Neuron (in vitro differentiated cells): ENCODE measurements at regions not wholly inside any gene's neighbourhood (a gene's known extent, or its start where the extent isn't known, plus 50 kb on each side); places are given as distances from the start of the nearest gene placed in this dataset.

ENCODE experiments used
- H2AFZ ChIP-seq: one replicate; pipeline ENCODE4 v1.6.1; 2013; ENCODE audit warnings: low read depth, mild to moderate bottlenecking, inconsistent platforms, low read length, moderate library complexity
- H3K27me3 ChIP-seq: one replicate; pipeline ENCODE4 v1.6.1; 2013; ENCODE audit warnings: low read length; ENCODE audit not compliant: insufficient read depth
- H3K36me3 ChIP-seq: one replicate; pipeline ENCODE4 v1.6.1; 2013; ENCODE audit warnings: low read length; ENCODE audit not compliant: insufficient read depth
- H3K4me1 ChIP-seq: one replicate; pipeline ENCODE4 v1.6.1; 2013; ENCODE audit warnings: low read length; ENCODE audit not compliant: insufficient read depth
- H3K4me3 ChIP-seq: 2 replicates; pipeline ENCODE4 v1.5.1; 2013; ENCODE audit warnings: mild to moderate bottlenecking, low read length, moderate library complexity
- H3K9me3 ChIP-seq: one replicate; pipeline ENCODE4 v1.6.1; 2013; ENCODE audit warnings: low read length

DNA sequence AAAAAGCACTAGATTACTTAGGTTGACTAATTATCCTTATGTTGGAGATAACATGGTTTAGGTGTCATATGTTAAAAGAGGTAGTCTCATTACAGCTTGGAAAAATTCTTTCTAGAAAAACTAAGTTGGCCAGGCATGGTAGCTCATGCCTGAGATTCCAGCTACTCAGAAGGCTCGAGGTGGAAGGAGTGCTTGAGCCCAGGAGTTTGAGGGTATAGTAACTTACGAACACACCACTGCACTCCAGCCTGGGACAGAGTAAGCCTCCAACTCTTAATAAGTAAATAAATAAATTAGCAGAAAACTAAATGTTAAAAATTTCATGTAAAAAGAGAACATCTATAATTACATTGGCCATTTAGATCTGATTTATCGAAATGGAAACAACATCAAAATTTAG lies 177.2 kb downstream of the NR4A2 start:
- no peaks in the 10 kb centered on the region for H3K27me3 ChIP-seq
- H3K4me1 ChIP-seq, result no peaks in the 10 kb centered on the region
- H3K9me3 ChIP-seq, result no peaks in the 10 kb centered on the region
- H2AFZ ChIP-seq, result no peak overlapping the region
- no peaks in the 10 kb centered on the region for H3K36me3 ChIP-seq
- no peak overlapping the region for H3K4me3 ChIP-seq

DNA sequence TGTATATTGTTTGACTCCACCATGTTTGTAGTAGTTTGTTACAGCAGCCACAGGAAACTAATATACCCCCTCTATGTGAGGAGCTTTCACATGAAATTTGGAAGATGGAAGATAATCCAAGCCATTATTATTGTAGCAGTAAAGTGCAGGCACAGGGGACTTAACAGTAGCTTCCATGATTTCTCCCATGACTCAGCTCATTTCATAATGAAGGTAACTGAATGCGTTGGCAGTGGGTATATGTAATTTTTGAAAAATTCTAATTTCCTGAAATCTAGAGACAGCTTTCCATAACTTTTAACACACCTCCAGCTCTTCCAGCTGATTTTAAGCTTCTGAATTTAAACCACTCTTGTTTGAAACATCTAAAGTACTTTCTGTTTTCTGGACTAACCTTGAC lies 181.2 kb downstream of the NR4A2 start:
- H3K4me1 ChIP-seq, result no peaks in the 10 kb centered on the region
- no peaks in the 10 kb centered on the region for H3K36me3 ChIP-seq
- no peaks in the 10 kb centered on the region for H3K27me3 ChIP-seq
- H3K4me3 ChIP-seq, result no peak overlapping the region
- no peak overlapping the region for H2AFZ ChIP-seq
- no peaks in the 10 kb centered on the region for H3K9me3 ChIP-seq

DNA sequence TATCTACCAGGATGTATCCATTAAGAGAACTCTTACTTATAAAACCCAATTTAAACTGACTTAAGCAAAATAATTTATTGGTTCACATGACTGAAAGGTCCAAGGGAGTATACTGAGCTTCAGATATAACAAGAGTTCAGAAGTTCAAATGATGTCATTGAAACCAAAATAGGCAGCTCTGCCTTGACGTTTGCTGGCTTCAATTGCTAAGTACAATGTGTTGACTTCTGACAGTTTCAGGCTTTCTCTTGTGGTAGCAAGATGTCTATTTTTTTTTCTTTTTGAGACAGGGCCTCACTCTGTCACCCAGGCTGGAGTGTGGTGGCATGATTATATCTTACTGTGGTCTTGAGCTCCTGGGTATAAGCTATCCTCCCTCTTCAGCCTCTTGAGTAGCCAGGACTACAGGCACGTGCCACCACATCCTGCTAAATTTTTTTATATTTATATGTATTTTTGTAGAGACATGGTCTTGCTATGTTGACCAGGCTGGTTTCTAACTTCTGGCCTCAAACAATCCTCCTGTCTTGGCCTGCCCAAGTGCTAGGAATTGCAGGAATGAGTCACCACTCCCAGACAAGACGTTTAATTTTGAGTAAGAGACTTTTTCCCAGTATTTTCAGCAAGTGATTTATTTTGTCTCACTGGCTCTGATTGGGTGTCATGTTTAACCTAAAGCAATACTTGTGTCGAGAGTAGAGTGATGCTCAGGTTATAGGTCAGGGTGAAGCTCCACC lies 184.8 kb downstream of the NR4A2 start:
- H3K4me1 ChIP-seq, result no peaks in the 10 kb centered on the region
- no peaks in the 10 kb centered on the region for H3K27me3 ChIP-seq
- H3K9me3 ChIP-seq, result no peaks in the 10 kb centered on the region
- no peaks in the 10 kb centered on the region for H3K36me3 ChIP-seq
- H3K4me3 ChIP-seq, result no peak overlapping the region
- no peak overlapping the region for H2AFZ ChIP-seq

DNA sequence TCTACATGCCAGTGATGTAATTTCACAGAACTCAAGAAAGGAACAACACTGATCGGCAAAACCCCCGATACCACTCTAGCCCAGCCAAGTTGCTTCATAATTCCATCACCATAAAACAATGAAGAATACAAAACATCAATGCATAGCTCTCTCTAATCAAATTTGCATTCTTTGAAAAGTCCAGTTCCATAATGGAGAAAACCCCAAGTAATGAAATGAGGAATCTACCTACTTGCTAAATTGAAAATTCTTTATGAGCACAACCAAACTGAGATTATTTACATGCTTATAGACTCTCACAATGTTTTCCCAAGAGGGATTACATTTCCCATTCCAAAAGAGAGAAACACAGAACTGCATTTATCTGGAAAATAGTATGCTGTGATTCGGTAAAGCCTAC lies 186.5 kb downstream of the NR4A2 start:
- Histone ChIP-seq H2AFZ (no peak overlapping the region), H3K36me3 (no peaks in the 10 kb centered on the region), H3K9me3 (no peaks in the 10 kb centered on the region), H3K4me1 (no peaks in the 10 kb centered on the region), H3K4me3 (no peak overlapping the region), H3K27me3 (no peaks in the 10 kb centered on the region)

DNA sequence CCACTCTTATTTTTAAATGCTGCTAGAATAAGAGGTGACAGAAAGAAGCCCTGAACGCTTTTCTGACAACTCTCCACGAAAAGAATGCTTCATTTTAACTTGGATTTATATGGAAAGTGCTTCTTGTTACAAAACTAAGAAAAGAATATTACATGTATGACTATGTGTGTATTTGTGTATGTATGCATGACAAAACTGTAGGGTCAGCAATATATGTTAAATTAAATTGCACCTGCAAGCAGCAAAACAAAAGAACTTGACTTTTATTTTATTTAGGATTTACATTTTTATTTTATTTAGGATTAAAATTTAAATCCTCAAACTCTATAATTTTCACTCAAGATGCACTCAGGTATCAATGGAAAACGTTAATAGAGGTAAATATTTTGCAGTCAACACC lies 187.1 kb downstream of the NR4A2 start:
- no peaks in the 10 kb centered on the region for H3K9me3 ChIP-seq
- no peaks in the 10 kb centered on the region for H3K27me3 ChIP-seq
- H2AFZ ChIP-seq, result no peak overlapping the region
- H3K4me3 ChIP-seq, result no peak overlapping the region
- no peaks in the 10 kb centered on the region for H3K4me1 ChIP-seq
- no peaks in the 10 kb centered on the region for H3K36me3 ChIP-seq

DNA sequence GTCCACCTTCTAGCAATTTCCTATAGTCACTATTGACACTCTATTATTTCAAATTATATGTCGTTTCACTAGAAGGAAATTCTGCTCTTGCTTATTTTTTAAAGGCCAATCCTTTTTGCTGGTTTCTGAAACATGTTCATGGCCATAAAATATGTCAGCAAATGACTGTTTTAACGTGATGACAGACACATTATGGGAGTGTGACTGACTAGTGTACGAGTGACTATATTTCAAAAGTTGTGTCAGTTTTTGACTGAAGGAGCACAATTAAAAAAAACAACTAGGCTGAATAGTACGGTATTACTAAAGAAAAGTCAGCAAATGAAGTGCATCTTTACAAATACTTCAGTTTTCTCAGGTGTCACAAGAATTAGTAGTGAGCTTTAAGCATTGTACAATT lies 196.0 kb downstream of the NR4A2 start:
- Histone ChIP-seq H3K36me3 (no peaks in the 10 kb centered on the region), H3K4me3 (no peak overlapping the region), H2AFZ (no peak overlapping the region), H3K27me3 (no peaks in the 10 kb centered on the region), H3K9me3 (no peaks in the 10 kb centered on the region), H3K4me1 (no peaks in the 10 kb centered on the region)

DNA sequence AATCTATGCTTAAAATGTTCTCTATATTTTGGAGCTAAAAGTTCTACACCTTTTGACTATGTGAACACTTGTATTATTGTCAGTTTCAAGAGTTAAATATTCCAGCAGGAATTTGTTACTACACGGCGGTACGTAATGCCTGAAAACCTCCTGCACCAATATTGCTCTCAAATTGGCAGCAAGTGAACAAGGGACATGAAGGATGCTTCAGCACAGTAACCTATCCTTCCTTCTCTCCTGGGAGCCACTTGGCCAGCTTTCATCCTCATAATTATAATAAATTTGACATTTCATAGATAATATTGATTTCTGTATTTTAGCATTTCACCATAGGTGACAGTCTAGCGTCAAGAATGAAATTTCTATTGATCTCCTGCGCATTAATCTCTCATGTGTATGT lies 197.6 kb downstream of the NR4A2 start:
- Histone ChIP-seq H3K9me3 (no peaks in the 10 kb centered on the region), H3K4me1 (no peaks in the 10 kb centered on the region), H3K27me3 (no peaks in the 10 kb centered on the region), H2AFZ (no peak overlapping the region), H3K4me3 (no peak overlapping the region), H3K36me3 (no peaks in the 10 kb centered on the region)

DNA sequence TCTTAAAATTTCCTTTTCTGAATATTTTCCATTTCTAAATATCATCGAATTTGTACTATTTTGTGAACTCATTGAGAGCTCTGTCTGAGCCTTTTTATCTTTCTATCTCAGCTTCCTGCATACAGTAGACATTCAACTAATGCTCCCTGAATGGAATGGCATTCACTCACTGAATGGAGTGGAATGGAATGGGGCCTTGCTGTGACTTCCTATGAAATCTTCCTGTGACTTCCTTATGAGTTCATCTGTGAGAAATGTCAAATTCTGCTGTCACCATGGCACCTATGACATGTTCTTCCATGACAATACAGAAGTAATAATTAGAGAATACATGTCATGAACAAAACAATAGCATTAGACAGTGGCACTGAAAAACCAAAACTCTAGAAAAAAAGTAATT lies 199.6 kb downstream of the NR4A2 start:
- Histone ChIP-seq H3K27me3 (no peaks in the 10 kb centered on the region), H3K4me3 (no peak overlapping the region), H3K36me3 (no peaks in the 10 kb centered on the region)

DNA sequence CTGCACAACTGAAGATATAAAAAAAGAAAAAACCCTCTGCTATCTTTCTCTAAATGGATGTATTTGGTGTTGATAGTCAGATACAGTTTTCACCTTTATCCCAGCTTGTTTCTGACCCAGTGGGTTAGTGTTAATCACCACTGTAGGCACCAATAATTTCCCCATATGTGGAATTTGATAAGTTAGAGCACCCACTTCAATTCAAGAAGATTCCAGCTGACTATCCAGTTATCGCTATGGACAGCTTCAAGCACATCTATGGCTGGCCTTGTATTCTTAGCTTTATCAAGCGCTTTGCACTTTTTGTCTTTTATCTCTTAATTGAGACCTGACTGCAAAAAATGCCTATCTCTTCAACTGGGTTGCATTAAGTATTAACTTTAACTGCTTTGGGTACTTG lies 200.4 kb downstream of the NR4A2 start:
- no peaks in the 10 kb centered on the region for H3K36me3 ChIP-seq
- H3K9me3 ChIP-seq, result no peaks in the 10 kb centered on the region
- no peaks in the 10 kb centered on the region for H3K27me3 ChIP-seq
- no peak overlapping the region for H3K4me3 ChIP-seq
- no peaks in the 10 kb centered on the region for H3K4me1 ChIP-seq
- no peak overlapping the region for H2AFZ ChIP-seq

More for the DNA sequence above, 199.6 kb downstream of the NR4A2 start:
- Histone ChIP-seq H3K4me1 (no peaks in the 10 kb centered on the region), H2AFZ (no peak overlapping the region), H3K9me3 (no peaks in the 10 kb centered on the region)

DNA sequence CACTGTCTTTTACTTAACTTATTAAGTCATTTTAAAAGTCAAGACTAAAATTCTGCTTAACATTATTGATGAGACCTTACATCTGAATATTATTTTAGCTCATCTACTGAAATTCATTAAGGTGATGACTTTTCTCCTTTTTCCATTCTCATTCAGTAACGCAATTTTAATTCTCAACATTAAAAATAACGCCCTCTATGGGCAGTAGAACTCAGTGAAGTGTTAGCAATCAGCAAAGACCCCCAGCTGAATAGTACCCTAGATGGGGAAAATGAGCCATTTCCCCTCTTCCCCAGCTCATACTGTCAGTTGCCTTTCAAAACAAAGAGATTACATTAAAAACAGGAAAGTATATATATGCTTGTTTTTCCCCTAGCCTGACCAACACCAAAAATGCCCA lies 203.3 kb downstream of the NR4A2 start:
- Histone ChIP-seq H3K4me3 (no peak overlapping the region), H3K9me3 (no peaks in the 10 kb centered on the region), H3K4me1 (no peaks in the 10 kb centered on the region), H3K36me3 (no peaks in the 10 kb centered on the region), H3K27me3 (no peaks in the 10 kb centered on the region), H2AFZ (no peak overlapping the region)

DNA sequence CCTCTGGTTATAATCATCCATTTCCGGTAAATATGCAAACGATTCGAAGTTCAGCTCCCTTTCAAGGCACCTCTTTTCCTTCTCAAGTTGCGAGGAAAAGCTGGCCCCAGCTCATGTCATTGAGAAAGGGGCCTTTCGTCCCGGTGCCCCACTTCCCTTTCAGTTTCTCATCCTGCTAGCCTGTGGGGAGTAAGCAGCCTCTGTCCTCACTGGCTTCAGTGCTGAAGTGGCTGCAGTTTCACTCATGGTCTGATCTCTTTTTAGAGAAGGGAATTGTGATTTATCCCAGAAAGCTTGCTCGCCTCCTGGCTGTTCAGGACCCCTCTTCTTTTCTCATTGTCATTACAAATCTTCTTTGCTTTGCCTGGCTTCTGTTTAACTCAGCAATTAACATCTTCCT lies 207.5 kb downstream of the NR4A2 start:
- Histone ChIP-seq H3K4me3 (no peak overlapping the region), H2AFZ (no peak overlapping the region), H3K36me3 (no peaks in the 10 kb centered on the region), H3K27me3 (no peaks in the 10 kb centered on the region), H3K9me3 (no peaks in the 10 kb centered on the region), H3K4me1 (no peaks in the 10 kb centered on the region)

DNA sequence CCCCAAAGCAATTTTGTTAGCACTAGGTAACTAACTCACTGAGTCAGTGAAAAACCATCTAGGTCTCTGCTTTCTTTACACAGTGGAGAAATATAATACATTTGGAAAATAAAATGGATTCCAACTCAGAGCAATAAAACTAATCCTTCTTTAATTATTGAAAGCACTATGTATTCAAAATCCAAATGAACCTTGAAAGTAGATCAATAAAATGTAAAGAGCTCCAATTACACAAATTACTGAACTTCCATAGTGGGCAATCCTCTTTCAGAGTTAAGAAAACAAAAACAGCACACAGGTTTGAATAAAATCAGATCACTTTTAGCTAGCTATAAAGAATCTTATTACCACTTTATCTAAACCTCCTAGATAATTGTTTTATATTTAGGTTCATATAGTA lies 208.1 kb downstream of the NR4A2 start:
- H3K36me3 ChIP-seq, result no peaks in the 10 kb centered on the region
- H3K4me3 ChIP-seq, result no peak overlapping the region
- H3K4me1 ChIP-seq, result no peaks in the 10 kb centered on the region
- no peaks in the 10 kb centered on the region for H3K9me3 ChIP-seq
- H2AFZ ChIP-seq, result no peak overlapping the region
- H3K27me3 ChIP-seq, result no peaks in the 10 kb centered on the region

DNA sequence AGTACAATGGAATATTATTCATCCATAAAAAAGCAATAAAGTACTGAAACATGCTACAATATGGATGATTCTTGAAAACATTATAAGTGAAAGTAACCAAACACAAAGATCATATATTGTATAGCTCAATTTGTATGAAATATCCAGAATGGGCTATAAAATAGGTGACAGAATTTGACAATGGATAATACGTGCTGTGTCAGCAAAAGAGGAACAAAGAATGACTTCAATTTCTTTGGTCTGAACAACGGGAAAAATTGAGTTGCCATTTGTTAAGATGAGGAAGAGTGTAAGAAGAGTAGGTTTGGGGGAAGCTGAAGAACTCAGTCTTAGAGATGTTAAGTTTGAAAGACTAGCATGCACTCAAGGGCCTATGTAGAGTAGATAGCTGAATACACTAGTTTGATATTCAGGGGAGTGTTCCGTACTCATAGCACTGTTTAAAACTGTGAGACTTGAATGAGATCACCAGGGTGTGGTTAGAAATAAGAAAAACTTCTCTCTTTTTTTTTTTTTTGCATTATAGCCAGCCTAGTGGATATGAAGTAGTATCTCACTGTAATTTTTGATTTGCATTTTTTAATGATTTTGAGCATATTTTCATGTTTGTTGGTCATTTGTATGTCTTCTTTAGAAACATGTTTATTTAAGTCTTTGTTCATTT lies 213.6 kb downstream of the NR4A2 start:
- Histone ChIP-seq H2AFZ (no peak overlapping the region), H3K36me3 (no peaks in the 10 kb centered on the region), H3K4me1 (no peaks in the 10 kb centered on the region), H3K4me3 (no peak overlapping the region), H3K9me3 (no peaks in the 10 kb centered on the region), H3K27me3 (no peaks in the 10 kb centered on the region)

DNA sequence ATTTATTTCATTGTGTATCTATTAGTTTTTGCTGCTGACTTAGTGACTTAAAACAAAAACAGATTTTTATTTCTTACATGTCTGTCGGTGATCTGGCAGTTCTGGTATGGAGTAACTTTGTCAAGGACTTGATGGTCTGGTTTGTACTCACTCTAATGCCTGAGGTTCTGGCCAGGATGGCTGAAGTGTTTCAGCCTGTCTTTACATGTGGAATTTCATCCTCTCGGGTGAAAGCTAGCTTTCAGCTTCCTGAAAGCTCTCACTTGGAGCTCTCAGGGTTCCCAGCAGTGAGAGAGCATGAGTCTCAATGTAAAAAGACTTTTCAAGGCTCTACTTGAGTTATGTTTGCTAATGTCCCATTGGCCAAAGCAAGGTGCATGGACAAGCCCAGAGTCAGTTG lies 216.4 kb downstream of the NR4A2 start:
- no peaks in the 10 kb centered on the region for H3K27me3 ChIP-seq
- no peak overlapping the region for H3K4me3 ChIP-seq
- no peaks in the 10 kb centered on the region for H3K36me3 ChIP-seq
- no peaks in the 10 kb centered on the region for H3K4me1 ChIP-seq
- H3K9me3 ChIP-seq, result no peaks in the 10 kb centered on the region
- H2AFZ ChIP-seq, result no peak overlapping the region
